GM18868 (cell line): ENCODE measurements at regions not wholly inside any gene's neighbourhood (a gene's known extent, or its start where the extent isn't known, plus 50 kb on each side); places are given as distances from the start of the nearest gene placed in this dataset.
A peak's percentile ranks its signal among the peaks of the same experiment; 100 is the strongest.
"Not testable (repeated sequence)": the region's sequence is repeated elsewhere in the genome, so short reads cannot be mapped to it uniquely, and the experiment has no call there.

Source experiments
- ATAC-seq: cut with Tn5 transposase; IDR thresholded peaks from one replicate; pipeline ENCODE4 v1.9.1; 2021; ENCODE audit warnings: mild to moderate bottlenecking, moderate library complexity; ENCODE audit not compliant: unreplicated experiment

DNA sequence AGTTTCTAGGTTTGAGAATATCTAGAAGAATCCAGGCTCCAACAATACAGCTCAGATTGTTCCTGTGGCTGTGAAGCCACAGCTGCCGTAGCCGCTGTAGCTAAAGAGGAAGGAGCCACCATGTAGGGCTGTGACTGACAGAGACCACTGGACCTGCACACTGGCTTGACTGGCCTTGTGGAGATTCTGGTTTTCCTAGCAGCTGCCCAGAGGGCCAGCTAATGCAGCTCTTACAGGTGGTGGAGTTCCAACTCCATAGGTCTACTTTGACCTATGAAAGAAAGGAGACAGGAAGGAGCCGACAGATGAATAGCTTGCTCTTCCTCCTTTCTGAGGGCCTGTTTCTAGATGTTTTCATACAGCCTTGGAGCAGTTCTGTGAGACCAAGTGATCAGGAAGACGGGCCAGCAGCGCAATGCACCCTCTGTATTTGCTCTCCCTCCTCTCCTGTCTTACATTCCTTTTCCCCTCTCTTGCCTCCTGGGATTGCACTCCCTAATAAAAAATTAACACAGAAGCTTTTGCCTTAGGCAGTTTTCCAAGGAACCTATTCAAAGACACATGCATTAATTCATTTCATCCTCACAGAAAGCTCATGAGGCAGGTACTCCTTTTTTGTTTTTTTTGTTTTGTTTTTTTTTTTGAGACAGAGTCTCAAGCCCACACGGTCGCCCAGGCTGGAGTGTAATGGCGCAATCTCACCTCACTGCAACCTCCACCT, 51.8 kb upstream of the MYB start:
- peak; percentile 48 for ATAC-seq

DNA sequence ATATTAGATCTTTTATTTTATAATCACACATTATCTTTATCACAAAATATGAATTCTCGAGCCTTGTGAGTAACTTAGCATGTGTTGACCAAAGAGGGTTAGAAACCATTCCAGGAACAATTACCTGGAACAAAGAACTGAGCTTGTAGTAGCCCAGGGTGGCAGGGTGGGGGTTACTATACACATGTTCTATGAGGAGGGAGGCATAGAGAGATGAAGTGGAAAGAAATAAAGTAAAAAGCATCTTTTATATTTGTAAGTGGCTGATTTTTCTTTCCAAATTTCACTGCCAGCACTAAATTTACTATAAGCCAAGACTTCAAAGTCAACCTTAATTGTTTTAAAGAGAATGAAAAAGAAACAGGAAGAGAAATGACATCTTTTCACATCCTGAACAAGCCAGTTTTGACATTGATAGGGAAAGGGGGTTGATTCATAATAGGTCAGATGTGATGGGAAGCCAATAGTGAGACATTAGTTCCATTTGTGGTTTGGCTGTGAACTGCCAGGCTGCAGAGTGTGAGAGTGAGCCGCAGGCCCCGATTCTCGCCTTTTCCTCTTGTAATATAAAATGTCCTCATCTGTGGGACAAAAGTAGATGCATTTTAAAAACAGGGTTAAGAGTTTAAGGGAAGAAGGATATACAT, 52.7 kb upstream of the MYB start:
- peak; percentile 82 for ATAC-seq

DNA sequence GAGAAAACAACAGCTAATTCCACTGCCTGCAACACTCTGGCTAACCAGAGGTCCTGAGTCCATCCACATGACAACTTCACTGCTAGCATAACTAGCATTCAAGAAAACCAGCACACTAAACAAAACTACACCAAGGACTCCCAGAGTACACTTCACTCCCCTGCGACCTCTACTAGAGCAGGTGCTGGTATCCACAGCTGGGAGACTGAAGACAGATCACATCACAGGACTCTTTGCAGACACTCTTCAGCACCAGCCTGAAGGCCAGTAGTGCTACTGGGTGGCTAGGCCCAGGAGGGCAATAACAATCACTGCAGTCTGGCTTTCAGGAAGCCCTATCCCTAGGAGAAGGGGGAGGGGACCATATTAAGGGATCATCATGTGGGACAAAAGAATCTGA, 54.4 kb upstream of the MYB start:
- no peak for ATAC-seq

DNA sequence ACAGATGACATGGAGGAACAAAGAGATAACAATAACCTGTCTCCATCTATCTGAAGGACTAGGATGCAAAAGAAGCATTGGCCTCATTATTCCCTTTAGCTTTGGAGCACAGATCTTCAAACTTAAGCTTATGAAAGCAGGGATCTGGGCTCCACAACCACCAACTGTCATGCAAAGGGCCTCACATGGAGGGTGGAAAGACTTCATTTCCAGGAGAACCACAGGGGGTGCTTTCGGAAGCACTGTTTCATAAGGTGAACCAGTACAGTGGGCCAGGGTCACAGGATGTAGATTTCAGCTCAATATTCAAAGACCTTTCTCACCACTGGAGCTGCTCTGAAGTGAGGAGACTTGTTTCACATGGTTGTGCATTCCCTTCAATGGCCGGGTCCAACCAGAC, 55.1 kb upstream of the MYB start:
- ATAC-seq = no peak

DNA sequence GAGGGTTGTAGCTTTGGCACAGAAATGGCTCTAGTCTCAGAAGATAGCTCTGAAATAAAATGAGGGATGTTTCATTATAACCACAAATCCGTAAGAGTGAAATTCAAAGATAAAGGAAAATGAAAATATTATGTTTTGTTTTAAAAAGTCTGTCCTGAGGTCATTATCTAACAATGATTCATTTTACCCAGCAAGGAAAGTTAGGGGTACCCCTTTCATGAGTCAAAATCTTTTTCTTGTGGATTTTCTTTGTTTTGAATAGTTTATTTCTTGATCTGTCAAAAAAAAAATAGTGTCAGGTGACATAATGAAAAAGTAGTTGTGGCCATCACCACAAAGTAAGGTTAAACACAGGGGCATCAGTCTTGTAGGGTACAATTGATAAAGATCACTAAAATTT, 59.7 kb upstream of the MYB start:
- ATAC-seq = no peak

DNA sequence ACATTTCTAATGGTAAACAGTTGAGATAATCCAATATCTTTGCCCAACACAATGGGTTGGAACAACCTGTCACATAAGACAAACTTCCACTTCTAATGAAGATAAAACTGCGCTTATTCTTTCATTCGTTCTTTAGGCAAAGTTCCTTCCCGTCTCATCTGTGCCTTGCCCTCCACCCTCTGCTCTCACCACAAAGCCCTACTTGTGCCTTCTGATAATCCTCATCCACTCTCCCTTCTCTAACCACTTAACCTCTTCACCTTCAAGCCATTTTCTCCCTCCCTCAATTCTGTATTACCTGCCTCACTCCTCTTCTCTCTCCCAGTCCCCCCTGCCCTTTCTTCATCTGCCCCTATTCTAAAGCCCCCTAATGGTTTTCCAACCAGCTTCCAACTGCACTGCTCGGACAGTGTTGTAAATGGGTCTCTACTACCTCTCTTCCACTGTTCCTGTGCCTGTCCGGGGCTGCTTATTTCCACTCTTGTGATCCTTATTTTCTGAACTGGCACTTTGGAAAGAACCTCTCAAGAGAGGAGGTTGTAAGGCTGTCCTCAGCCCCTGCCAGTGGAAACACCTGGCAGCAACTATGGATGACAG, 62.9 kb upstream of the MYB start:
- no peak for ATAC-seq

DNA sequence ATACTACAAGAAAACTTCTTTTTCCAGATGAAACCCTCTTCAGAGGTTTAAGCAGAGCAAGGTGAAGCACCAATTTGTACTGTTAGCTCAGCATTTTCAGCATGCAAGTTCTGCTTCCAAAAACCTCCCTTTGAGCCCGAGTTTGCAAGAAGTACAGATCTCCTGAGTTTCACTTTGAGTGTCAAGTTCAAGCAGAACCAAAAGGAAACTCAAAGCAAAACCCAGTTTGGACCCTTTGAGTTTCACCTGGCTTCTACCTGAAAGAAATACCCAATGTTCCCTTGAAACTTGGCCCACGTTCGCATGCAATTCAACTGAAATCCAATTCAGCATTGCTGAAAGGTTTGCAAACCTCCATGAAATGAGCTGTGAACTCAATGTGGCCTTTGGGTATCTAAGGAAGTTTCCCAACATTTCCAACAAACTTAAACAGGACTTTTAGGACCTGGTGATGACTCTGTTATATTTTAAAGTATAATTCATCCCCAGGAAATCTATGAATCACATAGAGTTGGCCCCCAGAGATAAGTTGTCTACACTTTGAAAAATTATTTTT, 62.9 kb upstream of the HBS1L start:
- no peak for ATAC-seq

DNA sequence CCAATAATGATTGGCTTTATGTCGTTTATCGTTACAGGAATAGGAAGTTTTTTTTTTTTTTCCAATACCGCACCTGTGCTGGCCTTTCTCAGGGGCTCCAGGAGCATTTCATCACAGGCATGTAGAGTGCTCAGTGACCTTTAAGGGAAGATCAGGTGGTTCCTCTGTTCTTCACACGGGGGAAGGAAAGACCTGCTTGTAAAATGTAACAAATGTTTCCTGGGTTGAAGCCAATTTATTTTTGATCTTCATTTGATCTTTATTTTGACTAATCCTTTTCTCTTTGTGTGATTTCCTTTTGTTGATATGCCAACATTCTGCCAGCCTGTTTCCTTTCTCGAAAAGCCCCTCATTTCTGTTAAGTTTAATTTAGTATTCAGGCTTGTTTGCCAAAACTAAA, 61.9 kb upstream of the HBS1L start:
- no peak for ATAC-seq

DNA sequence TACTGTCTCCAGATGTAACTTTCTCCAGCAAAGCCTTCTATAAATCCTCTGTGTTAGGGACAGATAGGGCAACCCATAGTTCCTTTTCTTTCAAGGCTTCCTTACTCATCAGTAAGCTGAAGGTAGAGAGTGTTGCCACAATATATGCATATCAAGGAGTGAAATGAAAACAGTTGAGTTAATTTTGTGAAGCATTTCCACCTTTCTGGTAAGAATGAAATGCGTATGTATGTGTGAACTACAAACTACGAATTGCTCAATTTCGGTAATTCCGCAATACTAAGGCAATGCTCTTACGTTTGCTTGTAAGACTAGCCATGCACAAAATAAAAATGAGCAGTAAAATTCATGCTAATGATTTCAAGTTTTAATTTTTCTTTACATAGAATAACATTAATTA, 61.2 kb upstream of the HBS1L start:
- no peak for ATAC-seq

DNA sequence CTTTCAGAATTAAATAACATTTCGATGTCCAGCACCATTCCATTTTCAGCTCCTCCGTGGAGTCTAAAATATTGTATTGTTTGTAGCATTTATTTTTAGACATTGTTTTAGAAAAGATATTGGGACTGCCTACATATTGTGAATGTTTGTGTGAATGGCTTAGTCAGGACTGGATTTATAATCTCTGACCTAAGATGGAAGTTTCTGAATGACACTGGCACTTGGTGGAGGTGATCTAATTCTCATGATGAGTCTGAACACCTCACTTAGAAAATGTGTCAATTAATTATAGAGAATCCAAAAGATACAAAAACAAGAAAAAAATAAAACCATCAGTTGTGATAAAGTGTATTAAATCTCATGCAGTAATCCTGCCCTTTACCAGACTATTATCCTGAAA, 60.8 kb upstream of the HBS1L start:
- peak; percentile 34 for ATAC-seq

DNA sequence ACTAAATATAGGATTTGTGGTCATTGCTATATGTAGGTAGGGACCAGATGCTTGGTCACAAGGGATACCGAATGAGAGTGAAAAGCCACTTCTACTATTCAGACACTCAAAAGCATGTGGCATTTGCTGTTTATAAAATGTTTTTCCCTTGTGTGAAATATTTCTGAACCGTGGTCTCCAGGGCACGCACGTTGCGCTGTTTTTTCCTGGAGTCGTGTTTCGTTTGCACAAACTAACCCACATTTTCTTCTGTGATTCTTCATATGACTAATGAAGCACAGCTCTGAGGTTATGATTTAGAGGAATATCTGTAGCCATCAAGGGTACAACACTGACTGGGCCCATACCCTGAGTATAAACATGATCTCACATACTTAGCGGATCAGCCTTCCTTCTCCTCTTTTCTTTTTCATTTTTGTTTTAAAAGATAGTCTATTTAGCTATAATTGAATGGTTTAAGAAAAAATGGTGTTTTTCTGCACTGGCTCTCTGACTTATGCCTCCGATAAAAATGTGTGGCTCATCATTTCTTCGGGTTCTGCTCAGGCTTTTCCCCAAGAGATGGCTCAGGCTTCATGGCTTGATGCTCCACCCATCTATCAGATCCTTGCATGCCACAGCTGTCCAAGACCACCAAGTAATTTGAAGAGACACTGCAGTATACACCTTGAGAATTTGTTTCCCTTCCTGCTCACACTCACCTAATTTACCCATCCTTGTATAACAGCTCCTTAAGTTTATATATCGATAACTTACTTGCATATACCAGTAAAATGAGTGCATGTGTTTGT, 59.9 kb upstream of the HBS1L start:
- peak; percentile 81 for ATAC-seq

DNA sequence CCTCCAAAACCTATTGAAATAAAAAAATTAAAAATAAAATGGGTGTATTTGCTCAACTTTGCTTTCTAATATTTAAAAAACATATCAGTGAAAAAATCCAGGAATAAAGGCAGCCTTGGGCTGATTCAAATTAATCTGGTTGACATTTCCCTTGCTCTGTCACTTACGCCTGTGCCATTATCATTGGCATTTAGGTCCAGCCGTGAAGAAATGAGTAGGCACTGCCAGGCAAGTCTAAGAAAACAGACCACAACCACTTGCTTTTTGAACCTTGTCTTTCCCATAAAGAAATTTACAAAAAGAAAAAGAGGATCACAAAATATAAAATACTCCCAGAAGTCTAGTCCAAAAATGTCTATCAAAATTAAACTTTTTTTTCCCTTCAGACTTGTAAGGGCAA, 59.2 kb upstream of the HBS1L start:
- ATAC-seq = no peak

DNA sequence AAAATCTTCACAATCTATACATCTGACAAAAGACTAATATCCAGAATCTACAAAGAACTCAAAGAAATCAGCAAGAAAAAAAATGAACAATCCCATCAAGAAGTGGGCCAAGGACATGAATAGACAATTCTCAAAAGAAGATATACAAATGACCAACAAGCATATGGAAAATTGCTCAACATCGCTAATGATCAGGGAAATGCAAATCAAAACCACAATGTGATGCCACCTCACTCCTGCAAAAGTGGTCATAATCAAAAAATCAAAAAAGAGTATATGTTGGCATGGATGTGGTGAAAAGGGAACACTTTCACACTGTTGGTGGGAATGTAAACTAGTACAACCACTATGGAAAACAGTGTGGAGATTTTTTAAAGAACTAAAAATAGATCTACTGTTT, 58.3 kb upstream of the HBS1L start:
- ATAC-seq = not testable (repeated sequence)

DNA sequence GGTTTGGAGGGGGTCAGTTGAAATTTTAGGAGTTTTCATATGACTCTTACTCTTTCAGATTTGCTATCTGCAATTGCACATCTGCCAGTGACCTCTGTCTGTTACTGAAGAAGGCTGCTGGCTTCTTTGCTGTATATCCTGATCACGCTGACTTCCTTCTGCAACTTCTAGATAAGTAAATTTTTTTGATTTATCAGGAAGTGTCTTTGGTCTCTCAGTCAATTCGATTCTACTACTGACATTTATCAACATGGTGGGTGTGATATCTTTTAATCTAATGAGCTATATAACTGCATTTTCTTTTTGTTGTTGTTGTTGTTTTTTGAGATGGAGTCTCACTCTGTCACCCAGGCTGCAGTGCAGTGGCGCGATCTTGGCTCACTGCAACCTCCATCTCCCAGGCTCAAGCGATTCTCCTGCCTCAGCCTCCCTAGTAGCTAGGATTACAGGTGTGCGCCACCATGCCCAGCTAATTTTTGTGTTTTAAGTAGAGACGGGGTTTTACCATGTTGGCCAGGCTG, 55.7 kb upstream of the HBS1L start:
- ATAC-seq = not testable (repeated sequence)

DNA sequence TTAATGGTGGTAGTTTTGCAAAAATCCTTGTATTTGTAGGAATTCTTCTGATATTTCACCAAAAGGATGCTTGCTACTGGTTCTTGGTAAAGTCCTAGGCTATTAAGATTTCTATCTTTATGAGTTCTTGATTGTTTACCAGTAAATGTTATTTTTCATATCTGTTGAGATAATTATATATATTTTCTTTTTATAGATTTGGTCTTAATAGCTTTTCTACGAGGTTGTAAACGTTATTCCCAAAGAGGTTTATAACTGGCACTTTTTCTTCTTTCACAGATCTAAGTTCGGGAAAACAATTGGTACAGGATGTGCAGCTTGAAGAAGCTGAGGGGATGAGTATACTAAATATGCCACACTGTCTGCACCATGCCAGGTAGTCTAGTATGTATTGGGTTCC, 55.1 kb upstream of the HBS1L start:
- ATAC-seq = no peak

DNA sequence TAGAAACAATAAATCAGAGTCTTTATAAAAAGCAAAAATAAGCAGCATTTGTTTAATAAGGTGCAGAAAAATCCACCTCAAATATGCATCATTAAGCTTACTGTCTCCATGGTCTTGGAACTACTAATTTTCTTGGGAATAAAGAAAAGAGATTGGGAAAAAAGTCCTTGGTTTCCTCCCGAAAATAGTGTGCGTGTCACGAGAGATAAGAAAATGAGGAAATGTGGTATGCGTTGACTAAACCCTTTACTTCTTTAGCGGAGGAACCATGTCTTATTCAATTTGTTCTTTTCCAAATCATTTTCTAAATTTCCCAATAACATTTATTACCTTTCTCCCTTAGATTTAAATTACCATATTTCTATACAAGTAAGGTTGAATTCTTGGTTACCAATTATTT, 54.1 kb upstream of the HBS1L start:
- ATAC-seq = no peak

DNA sequence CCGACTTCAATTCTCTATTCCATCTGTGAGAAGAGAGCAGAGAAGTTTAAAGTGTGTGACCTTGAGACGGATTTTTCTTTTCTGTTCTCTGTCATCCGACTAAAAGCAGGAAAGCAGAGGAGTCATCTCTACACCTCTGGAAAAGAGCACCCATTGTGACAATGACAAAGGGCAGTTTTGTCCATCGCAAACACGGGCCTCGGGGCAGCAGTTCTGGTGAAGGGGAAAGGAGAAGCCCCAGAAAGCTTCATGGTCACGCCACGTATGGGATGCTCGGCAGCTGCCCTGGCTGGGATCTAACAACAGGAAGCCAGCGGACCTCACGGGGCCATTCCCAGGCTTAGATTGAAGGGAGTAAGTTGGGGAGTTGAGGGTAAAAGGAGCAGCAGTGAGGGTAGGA, 52.0 kb upstream of the HBS1L start:
- no peak for ATAC-seq

DNA sequence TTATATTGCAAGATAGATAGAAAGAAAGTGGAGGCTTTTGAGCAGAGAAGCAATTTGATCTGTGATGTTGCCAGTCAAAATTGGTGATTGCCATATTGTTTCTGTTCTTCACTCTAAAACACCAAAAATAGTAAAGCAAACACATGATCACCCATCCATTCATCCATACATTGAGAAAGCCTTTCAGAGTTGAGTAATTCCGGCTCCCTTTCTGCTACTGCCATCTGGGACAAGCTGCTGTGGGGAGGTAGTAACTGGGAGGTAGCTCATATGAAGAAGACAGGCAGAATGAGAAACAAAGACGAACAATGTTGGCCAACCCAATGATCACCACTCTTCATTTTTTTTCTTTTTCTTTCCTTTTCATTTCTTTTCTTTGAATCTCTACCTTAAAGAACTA, 51.1 kb upstream of the HBS1L start:
- peak; percentile 62 for ATAC-seq

DNA sequence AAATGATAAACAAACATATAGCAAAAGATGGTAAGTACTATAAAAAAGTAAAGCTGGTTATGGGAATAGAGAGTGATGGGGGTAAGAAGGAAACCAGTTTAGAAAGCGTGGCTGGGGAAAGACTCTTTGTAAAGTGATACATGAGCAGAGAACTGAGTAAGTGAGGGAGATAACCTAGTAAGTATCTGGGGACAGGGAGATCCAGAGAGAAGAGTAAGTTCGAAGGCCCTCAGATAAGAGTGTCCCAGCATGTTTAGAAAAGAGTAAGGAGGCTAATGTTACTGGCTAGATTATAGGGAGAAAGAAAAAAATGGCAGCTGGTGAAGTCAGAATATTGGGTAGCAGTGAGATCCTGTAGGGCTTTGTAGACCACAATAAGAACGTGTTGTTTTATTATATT, 50.7 kb upstream of the HBS1L start:
- ATAC-seq = no peak
